Fibroblast of skin of right quadriceps (primary cell): ENCODE measurements at regions not wholly inside any gene's neighbourhood (a gene's known extent, or its start where the extent isn't known, plus 50 kb on each side); places are given as distances from the start of the nearest gene placed in this dataset.

ENCODE experiments used
- DNase-seq: peaks from one replicate; pipeline ENCODE4 v3.0.0-alpha.2; 2013

DNA sequence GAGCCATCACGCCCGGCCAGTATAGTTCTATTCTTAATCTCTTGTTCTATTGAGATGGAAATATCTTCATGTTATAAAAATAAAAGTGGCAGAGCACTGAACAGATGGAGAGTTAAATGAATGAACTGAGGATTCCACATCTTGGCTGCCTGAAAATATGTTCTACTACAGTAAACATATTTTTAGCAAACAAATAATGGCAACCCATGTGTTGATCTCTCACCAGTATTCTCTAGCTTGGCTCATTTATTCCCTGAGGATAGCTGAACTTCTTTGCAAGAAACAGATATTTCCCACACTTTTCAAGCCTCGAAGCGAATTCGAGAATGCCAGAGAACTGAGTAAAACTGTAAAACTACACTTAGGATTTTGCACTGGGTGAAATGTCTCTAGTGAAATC lies 58.9 kb downstream of the DIRAS3 start:
- DNase-seq = no peak

DNA sequence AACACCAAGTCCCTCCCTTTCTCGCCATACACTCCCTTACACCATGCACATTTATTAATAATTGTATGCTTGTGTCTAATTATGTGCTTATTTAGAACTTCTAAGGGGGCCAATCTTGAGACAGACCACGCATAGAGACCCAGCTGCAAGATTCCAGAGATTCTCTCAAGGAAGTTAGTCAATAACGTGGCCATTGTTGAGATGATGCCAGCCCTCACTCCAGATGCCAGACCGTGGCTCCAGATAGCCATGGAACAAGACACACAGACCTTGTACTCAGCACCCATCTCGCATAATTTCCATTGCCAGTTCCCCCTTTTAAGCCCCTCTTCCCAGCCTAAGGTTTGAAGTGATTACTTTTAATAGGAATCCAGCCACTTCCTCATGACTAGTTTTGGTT lies 62.4 kb downstream of the DIRAS3 start:
- peak; percentile 38 for DNase-seq

DNA sequence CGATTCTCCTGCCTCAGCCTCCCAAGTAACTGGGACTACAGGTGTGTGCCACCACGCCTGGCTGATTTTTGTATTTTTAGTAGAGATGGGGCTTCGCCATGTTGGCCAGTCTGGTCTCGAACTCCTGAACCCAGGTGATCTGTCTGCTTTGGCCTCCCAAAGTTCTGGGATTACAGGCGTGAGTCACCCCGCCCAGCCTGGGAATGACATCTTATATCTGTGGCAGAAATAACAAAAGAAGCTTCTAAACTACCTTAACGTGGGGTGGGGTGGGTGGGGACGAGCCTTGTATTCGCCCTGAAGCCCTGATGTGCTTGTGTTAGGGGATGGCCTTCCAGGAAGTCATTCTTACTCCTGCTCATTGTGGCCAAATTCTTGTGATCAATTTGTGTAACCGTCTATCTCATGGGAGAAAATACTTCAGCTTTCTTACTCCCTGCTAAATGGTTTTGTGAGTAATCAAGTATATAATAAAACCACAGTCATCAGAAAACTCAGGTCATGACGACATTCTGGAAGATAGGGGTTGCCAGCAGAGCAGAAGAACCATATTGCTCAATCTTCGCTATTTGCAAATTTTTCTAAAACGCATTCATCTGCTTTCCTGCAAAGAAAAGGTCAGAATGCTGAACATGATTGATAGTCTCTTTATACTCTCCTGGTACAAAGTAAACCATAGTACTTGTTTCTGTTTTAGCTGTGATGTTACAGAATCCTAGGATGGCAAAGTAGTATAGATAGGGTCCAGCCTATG lies 63.2 kb downstream of the DIRAS3 start:
- DNase-seq = peak; percentile 97

DNA sequence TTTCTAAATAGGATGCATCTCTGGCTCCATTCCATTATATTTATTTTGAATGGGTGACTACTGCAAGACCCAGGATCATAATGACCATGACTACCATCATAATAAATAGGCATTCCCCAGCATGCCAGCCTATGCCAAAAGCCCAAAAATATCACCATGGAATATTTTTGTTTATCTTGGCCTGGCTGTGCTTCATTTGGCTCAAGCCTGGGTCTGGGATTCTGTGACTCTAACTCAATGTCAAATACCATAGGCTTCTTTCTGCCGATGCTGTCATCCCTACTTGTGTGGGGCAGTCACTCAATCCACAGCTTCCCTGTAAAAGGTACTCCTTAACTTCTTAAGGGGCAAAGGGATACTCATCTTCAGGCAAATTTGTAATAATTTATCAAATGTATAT lies 66.6 kb downstream of the DIRAS3 start:
- no peak for DNase-seq

DNA sequence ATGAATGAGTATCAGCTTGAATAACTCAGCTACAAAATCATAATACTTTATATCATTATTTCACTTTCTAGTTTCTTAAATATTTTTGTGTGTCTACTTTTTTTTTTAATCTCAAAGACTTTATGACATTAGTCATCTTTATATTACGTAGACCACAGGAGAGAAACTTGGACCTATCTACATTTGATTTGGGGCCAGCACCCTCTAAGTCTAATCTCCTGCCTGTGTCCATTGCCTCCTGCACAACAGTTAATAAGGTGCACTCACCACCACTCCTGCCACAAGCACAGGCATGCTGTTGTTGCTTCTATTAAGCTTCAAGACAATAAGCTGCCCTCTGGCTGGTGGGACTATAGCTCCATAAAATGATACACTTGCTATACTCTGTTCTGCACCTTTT lies 70.4 kb downstream of the DIRAS3 start:
- DNase-seq = no peak

DNA sequence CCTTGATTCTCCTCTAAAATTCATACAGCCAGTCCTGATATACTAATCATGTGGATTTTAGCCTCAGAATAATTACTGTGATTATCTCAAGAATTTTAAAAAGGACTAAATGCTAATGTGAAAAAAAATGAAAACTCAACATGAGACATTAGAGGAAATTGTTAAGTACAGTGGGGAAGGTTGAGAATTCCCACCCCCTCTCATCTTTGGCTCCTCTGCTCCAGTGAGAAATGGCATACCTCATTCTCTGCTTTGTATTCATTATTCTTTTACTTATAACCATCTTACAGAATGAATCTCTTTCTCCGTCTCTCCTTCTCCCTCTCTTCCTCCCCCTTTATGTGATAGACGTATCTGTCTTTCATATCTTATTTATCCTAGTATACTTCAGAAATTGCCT lies 70.9 kb downstream of the DIRAS3 start:
- DNase-seq = no peak

DNA sequence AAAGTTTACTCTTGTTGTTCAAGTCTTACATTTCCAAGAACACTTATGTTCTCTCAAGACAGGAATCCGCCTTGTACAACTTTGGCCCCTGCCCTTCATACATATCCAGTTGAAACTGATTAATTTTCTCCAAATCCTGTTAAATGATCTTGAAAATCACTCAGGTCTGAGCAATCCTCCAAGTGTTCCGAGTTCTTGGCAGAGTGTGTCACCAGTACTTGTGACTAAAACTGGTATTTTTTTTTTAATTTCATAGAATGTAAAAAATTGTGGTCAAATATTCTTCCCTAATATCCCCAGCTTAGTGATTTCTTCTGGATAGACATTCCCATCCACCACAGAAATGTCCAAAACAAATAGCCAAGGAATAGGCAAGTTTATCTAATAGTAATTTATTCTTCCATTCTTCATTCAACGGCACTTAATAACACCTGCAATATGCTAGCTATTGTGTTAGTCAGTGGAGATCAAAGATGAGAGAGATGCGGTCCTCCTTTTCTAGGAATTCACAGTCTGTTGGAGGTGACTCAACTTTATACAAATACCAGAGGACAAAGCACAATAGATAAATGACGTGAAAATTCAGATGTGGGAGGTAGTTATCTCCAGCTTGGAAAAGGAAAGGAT lies 71.4 kb downstream of the DIRAS3 start:
- DNase-seq = peak; percentile 80

DNA sequence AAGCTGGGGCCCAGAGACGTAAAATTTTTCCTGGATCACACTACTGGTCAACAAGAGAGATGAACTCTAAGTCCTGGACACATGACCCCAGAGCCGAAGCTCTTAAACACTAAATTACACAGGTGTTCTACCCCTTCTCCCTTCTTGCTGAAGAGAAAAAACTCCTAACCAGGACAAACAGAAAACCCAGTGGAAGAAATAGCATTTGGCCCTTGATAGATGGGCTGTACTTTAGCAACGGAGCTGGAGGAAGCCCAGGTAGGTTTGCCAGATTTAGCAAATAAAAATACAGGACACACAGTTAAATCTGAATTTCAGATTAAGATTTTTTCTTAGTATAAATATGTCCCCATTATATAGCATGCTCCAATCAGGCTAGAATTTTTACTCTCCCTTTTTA lies 72.7 kb downstream of the DIRAS3 start:
- no peak for DNase-seq

DNA sequence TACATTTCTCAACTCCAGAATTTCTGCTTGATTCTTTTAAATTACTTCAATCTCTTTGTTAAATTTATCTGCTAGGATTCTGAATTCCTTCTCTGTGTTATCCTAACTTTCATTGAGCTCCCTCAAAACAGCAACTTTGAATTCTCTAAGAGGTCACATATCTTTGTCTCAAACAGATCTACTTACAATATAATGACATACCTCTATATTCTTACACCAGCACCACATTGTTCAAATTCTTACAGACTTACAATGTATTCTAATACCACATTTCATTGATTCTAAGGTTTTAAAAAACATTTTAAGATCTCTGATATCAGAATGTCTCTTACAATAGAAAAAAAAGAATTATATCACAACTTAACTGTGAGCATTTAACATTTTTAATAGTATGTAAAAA lies 77.4 kb downstream of the DIRAS3 start:
- DNase-seq = peak; percentile 40

DNA sequence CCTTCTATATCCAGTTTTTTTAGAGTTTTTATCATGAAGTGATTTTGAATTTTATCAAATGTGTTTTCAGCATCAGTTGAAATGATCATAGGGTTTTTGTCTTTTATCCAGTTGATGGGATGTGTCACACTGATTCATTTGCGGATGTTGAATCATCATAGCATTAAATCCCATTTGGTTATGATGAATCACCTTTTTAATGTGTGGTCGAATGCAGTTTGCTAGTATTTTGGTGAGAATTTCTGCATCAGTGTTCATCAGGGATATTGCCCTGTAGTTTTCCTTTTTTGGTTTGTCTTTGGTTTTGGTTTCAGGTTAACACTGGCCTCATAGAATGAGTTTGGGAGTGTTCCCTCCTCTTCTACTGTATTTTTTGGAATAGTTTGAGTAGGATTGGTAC lies 80.3 kb downstream of the DIRAS3 start:
- DNase-seq = peak; percentile 96

DNA sequence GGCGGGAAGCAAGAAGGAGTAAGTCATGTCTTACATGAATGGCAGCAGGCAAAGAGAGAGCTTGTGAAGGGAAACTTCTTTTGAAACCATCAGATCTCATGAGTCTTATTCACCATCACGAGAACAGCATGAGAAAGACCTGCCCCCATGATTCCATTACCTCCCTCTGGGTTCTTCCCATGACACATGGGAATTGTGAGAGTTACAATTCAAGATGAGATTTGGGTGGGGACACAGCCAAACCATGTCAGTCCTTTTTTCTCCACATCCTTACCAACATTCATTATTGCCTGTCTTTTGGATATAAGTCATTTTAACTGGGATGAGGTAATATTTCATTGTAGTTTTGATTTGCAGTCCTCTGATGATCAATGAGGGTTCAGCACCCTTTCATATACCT lies 81.0 kb downstream of the DIRAS3 start:
- no peak for DNase-seq

DNA sequence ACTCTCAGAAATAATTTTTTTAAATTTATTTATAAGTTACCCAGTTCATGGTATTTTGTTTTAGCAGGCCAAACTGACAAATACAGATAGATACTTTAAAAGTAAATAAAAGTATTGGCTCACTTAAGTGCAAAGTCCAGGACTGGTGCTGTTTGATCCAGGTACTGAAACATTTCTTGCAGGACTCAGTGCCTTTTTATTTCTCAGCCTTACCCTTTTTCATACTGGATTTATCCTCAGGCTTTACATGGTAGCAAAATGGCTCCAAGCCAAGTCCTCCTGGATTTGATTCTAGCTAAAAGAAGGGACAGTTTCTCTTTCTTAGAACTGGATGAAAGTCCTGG lies 83.8 kb downstream of the DIRAS3 start:
- no peak for DNase-seq

DNA sequence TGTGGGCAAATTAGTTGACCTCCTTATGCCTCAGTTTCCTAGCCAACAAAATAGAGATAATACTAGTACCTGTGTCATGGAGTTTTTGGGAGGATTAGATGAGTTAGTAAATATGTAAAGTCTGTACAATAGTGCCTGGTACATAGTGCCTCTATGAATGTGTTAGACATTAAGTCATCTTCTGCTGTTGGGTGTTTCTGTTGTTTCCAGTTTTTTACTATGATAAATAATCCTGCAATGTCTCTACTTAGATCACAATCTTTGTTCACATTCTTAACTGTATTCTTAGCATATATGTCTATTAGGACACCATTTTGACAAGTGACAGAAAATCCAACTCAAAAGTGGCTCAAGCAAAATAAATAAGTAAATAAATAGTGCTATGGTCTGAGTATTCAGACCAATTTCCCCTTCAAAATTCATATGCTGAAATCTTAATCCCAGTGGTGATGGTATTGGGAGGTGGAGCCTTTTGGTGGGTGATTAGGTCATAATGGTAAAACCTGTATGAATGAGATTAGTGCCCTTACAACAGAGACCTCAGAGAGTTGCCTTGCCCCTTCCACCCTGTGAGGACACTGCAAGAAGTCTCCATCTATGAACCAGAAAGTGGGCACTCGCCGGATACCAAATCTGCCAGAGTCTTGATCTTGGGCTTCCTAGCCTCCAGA lies 84.3 kb downstream of the DIRAS3 start:
- no peak for DNase-seq

DNA sequence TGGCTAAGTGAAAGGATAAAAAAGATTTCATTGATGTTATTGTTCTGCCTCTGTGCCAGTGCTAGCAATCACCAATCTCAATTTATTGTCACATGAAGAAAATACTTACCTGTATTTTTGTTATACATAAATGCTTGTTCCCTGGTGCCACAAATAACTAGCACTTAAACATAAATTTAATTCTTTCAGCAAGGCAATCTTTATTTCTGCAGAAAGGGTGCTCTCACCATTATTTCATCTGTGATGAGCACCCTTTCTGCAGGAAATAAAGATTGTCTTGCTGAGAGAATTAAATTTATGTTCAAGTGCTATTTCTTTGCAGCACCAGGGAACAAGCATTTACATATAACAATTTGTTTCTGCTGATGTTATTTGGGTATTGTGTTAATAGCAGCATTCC lies 87.2 kb downstream of the DIRAS3 start:
- no peak for DNase-seq

DNA sequence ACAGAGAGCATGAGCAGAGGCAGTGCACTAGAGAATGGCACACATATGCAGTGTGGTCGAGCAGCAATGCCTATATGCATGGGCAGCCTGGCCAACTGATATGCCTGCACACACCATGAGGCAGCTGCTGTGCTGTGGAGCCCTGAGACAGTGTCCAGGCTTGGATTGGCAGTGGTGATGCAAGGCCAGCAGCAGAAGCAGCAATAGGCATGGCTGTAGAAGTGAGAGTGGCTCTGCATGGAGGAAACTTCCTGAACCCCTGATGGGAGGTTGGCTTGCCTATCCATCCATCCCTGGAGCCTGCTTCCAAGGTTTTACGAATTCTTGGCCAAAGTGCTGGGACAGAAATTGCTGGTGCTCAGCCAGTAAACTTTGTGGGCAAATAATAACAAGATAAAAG lies 89.7 kb downstream of the DIRAS3 start:
- DNase-seq = no peak

DNA sequence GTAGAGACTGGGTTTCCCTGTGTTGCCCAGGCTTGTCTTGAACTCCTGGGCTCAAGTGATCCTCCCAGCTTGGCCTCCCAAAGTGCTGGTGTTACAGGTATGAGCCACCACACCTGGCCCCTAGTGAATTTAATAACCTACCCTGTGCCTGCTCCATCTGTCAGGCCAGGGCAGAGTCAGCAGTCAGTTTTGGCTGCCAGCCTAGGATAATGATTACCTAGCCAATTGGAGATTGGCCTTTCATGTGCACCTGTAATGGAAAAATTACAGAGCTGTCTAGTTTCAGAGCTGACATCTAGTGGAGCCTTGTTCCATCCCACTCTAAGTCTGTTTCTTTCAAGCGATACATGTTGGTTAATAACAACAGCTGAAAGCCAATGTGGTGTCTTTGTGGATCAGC lies 92.0 kb downstream of the DIRAS3 start:
- DNase-seq = no peak

DNA sequence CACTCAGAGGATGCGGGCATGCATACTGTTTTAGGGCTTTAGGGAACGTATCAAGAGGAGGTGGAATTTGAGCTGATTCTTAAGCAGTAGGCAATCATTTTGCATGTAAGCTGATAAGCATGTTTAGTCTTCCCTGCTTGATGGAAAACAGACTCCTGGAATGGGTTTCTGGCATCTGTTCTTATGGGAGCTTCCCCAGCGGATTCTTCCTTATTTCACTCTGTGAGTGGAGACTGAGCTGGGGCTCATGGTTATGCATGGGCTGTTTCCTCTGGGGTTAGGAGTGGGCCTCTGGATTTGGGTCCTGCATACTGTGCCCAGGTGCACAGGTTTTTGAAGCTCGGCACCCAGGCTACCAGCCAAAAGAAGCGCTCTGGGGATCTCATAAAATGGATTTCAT lies 93.4 kb downstream of the DIRAS3 start:
- DNase-seq = peak; percentile 63

DNA sequence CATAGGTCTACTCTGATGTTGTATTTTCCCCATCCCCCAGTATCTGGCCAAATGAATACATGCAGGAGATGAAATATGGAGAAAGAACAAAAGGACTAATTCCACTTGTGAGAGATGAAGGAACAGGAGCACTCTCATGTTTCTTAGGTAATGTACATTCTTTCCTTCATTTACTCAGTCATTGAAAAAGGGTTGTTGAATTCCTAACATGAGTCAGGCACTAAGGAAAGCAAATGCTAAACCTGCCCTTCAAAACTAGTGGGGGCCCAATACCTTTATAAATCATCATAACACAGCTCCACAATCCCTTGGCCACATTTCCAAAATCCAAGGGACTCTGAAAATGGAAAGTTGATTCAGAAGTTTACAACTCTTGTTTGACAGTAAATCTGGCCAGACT lies 94.3 kb downstream of the DIRAS3 start:
- DNase-seq = peak; percentile 57

DNA sequence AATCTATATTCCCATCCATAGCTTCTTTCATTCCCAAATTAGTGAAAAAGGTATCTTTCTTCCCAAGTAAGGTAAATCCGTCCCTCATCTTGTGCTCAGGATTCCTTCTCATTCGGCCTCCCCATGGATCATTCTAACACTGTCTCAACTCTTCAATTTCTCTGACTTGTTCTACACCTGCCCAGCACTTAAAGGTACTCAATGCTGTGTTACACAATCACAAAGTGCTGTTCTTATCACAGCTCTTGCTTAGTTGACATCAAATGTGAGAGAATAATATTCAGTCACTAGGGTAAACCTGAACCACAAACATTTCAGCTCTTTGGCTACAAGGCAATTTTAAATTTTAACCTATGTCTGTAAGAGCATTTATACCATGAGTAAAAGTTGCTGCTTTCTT lies 94.8 kb downstream of the DIRAS3 start:
- DNase-seq = no peak

DNA sequence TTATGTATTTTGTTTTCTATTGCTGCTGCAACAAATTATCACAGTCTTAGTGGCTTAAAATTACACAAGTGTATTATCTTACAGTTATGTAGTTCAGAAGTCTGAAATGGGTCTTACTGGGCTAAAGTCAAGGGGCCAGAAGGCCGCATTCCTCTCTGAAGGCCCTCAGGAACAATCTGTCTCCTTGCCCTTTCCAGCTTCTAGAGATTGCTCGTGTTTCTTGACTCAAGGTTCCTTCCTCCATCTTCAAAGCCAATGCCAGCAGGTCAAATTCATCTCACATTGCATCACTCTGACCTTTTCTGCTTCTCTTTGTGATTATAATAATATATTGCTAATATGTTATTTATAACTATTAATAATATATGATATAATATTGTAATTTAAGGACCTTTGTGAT lies 97.1 kb downstream of the DIRAS3 start:
- no peak for DNase-seq

DNA sequence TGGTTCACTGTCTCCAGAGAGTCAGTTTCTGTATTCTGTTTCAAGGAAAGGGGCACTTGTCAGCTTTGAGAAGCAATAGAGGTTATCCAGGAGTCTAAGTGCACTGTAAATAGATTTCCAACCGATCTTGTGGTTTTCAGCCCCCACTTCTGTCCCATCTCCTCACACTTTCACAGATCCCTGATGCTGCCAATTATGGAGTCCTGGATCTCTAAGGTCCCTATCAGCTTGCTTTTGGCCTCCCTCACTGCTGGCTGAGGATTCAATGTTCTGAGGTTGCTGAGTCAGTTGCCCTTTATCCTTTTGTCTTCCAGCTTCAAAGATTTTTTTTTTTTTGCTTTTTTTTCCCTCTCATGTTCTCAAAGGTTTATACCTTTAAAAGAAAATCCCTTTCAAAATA lies 98.4 kb downstream of the DIRAS3 start:
- DNase-seq = no peak

DNA sequence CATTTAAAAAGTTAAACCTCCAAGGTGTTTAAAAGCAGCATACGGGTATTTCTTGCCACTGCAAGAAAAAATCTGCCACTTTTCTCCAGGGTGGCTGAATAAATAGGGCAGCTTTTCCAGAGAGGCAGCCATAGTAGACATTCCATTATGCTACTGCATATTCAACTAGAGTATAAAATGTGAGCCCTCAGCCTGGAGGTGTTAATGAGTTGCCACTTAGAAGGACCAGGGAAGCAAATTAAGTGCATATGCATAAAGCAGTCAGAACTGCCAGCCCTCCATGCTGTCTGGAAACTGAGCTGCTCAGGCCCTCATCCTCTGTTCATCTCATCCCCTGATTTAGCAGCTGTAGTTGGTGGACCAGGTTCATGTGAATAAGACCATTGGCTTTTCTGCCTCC lies 99.4 kb downstream of the DIRAS3 start:
- no peak for DNase-seq

DNA sequence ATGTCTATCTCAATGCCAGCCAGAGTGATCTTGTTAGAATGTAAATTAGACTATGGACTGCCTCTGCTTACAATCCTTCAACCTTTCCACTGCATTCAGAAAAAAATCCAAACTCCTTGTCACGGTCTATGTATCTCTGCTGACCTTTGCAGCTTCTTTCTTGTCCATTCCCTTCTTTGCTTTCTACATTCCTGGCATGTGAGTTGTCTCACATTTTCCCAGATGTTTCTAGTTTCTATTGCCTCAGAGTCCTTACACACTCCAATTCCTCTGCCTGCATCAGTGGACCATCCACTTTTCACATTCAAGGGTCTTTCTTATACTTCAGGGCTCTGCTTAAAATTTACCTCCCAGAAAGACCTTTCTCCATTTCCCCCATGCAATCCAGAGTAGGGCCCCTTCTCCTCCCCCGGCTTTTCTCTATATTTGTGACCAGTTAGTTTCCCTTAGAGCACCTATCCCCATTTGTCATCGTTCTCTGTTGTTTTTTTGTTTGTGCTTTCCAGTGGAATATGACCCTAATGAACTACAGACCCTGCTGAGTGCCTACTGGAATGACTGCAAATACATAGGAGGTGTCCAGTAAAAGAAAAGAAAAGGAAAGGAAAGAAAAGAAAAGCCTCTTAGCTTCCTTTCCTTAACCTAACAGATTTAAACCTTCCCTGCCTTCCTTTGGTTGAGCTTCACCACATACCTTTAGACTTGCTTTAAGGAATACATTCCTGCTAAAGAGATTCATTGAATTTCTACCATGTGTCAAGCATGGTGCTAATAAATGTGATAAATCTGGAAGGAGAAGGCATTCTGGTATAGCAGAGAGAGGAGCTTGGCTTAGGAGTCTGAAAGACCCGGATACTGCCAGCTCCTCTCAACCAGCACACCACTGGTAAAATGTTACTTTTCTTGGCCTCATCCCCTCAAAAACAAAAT lies 102.0 kb downstream of the DIRAS3 start:
- peak; percentile 87 for DNase-seq
